ENCODE measurements at regions not wholly inside any gene's neighbourhood (a gene's known extent, or its start where the extent isn't known, plus 50 kb on each side); places are given as distances from the start of the nearest gene placed in this dataset.
"Not testable (repeated sequence)": the region's sequence is repeated elsewhere in the genome, so short reads cannot be mapped to it uniquely, and the experiment has no call there.

GRCh38 chr6:156421933-156422332, 355.2 kb upstream of the ARID1B start:
- no peak for DNase-seq (ENCODE audit: low spot score)
- WGBS = 81% methylated on average over 2 of the region's 2 CpGs
- H3K27me3 ChIP-seq (replicated peaks; ENCODE audit: insufficient read depth) = no peaks in the 10 kb centered on the region
- intact Hi-C loops (cut with DNase I) = no loop called here
- no peak overlapping the region for H3K27ac ChIP-seq
- TF ChIP-seq POLR2AphosphoS5 (IDR thresholded peaks at IDR 0.05) (no peak), POLR2A (IDR thresholded peaks at IDR 0.05) (no peak)
- TF ChIP-seq, protein P1, sequence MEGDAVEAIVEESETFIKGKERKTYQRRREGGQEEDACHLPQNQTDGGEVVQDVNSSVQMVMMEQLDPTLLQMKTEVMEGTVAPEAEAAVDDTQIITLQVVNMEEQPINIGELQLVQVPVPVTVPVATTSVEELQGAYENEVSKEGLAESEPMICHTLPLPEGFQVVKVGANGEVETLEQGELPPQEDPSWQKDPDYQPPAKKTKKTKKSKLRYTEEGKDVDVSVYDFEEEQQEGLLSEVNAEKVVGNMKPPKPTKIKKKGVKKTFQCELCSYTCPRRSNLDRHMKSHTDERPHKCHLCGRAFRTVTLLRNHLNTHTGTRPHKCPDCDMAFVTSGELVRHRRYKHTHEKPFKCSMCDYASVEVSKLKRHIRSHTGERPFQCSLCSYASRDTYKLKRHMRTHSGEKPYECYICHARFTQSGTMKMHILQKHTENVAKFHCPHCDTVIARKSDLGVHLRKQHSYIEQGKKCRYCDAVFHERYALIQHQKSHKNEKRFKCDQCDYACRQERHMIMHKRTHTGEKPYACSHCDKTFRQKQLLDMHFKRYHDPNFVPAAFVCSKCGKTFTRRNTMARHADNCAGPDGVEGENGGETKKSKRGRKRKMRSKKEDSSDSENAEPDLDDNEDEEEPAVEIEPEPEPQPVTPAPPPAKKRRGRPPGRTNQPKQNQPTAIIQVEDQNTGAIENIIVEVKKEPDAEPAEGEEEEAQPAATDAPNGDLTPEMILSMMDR (IDR thresholded peaks at IDR 0.05) = no peak
- no peak overlapping the region for H3K4me3 ChIP-seq
- H3K36me3 ChIP-seq = no peaks in the 10 kb centered on the region
- H3K9me3 ChIP-seq = no peaks in the 10 kb centered on the region
- peaks cover 4% of the 10 kb centered on the region for H3K4me1 ChIP-seq (replicated peaks)

DNA sequence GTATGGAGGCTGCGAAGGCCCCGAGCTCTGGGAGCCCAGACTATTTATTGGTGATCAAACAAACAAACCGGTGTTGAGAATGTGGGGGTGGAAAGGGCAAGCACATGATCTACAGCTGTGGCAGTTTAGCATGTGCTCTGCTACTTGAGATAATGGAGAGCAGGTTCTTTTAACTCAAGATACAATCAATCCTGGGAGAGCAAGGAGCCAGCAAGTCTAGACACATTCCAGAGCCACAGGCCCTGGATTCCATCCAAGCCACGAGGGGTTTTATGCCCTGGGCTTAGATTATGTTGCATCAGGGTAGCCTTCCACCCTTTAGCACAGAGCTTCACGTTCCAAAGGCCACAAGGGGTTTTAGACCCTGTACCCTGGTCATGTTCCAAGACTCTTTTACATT, 355.9 kb upstream of the ARID1B start:
- H3K27ac ChIP-seq; H3K9me3 ChIP-seq; intact Hi-C loops (cut with DNase I); H3K4me3 ChIP-seq; H3K4me1 ChIP-seq (replicated peaks); H3K27me3 ChIP-seq (replicated peaks; ENCODE audit: insufficient read depth); H3K36me3 ChIP-seq; DNase-seq (ENCODE audit: low spot score): not testable (repeated sequence)
- 61% methylated on average over 5 of the region's 5 CpGs for WGBS

- H3K36me3 ChIP-seq = no peaks in the 10 kb centered on the region
- 67% methylated on average over 5 of the region's 5 CpGs for WGBS
- H3K27ac ChIP-seq = no peak overlapping the region
- H3K4me3 ChIP-seq = no peak overlapping the region
- peaks cover 4% of the 10 kb centered on the region for H3K4me1 ChIP-seq (replicated peaks)
- H3K27me3 ChIP-seq (replicated peaks; ENCODE audit: insufficient read depth) = no peaks in the 10 kb centered on the region
- H3K9me3 ChIP-seq = no peaks in the 10 kb centered on the region
- intact Hi-C loops (cut with DNase I) = no loop called here
- TF ChIP-seq, protein P1 (IDR thresholded peaks at IDR 0.05) = no peak
- TF ChIP-seq POLR2AphosphoS5 (IDR thresholded peaks at IDR 0.05) = no peak
- TF ChIP-seq POLR2A (IDR thresholded peaks at IDR 0.05) = no peak
- no peak for DNase-seq (ENCODE audit: low spot score)
Observed at GRCh38 chr6:156420172-156420993, 356.8 kb upstream of the ARID1B start.

DNA sequence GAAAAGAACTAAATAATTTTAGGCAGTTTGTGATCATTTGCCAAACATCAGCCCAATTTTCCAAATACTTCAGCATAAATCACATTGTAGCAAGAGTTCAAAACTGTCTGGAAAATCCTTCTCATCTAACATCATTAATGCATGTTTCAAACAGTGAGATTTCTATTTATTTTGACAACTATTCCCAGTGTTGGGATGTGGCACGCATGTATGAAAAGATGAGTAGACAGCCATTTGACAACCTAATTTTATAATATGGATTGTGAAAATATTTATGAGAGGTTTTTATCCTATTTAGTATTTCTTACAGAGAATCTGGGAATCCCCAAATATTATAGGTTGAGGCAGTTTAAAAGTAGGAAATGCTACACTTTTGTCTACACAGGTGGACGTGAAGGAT, 357.6 kb upstream of the ARID1B start:
- no peak for TF ChIP-seq POLR2AphosphoS5 (IDR thresholded peaks at IDR 0.05)
- TF ChIP-seq, protein P1 (IDR thresholded peaks at IDR 0.05) = no peak
- TF ChIP-seq POLR2A (IDR thresholded peaks at IDR 0.05) = no peak
- Histone ChIP-seq H3K27me3 (replicated peaks; ENCODE audit: insufficient read depth) (no peaks in the 10 kb centered on the region), H3K27ac (no peak overlapping the region), H3K36me3 (no peaks in the 10 kb centered on the region), H3K4me3 (no peak overlapping the region), H3K4me1 (replicated peaks) (peaks cover 4% of the 10 kb centered on the region), H3K9me3 (no peaks in the 10 kb centered on the region)
- WGBS = 70% methylated on average over 2 of the region's 2 CpGs
- intact Hi-C loops (cut with DNase I) = no loop called here
- DNase-seq (ENCODE audit: low spot score) = no peak

DNA sequence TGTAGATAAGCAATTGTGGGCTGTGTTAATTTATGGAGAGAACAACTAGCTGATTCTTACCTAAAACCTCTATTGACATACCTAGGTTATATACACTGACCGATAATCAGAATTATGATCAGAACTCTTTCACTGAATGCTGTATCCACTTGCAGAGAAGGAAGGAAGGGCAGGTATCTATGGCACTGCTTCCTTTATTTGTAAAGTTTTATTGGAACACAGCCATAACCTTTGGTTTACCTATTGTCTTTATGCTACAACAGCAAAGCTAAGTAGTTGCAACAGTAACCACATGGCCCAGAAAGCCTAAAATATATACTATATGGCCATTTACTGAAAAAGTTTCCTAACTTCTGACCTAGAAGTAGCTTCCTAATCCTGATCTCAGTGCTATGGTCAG, 358.9 kb upstream of the ARID1B start:
- Histone ChIP-seq H3K27me3 (replicated peaks; ENCODE audit: insufficient read depth) (no peaks in the 10 kb centered on the region), H3K4me1 (replicated peaks) (peaks cover 4% of the 10 kb centered on the region), H3K9me3 (no peaks in the 10 kb centered on the region), H3K27ac (no peak overlapping the region), H3K4me3 (no peak overlapping the region), H3K36me3 (no peaks in the 10 kb centered on the region)
- WGBS = 59% methylated on average over 1 of the region's 1 CpG
- no peak for DNase-seq (ENCODE audit: low spot score)
- TF ChIP-seq, protein P1 (IDR thresholded peaks at IDR 0.05) = no peak
- no peak for TF ChIP-seq POLR2A (IDR thresholded peaks at IDR 0.05)
- TF ChIP-seq POLR2AphosphoS5 (IDR thresholded peaks at IDR 0.05) = no peak
- intact Hi-C loops (cut with DNase I) = no loop called here

Data from prostate gland (tissue), 2 donors.